Cardiac septum (tissue), 1 donor: ENCODE measurements at regions not wholly inside any gene's neighbourhood (a gene's known extent, or its start where the extent isn't known, plus 50 kb on each side); places are given as distances from the start of the nearest gene placed in this dataset.

ENCODE experiments used
- DNase-seq: peaks from one replicate; pipeline ENCODE4 v3.0.0-alpha.2; 2020; ENCODE audit warnings: low spot score
- intact Hi-C: fragments of 100-400 bp; cut with DNase I; formaldehyde crosslinking; loops from one replicate; pipeline ENCODE4 v1.14.0; 2022
- donor health status: DM: no; HTN: no; CAD: no.

GRCh38 chr10:114764656-114765055 lies 56.9 kb upstream of the FHIP2A start:
- intact Hi-C loops = loop anchor here (5.0 kb wide), 2 partner anchors 42 to 212 kb away; no protein-coding TSS in a partner anchor
- DNase-seq = no peak

DNA sequence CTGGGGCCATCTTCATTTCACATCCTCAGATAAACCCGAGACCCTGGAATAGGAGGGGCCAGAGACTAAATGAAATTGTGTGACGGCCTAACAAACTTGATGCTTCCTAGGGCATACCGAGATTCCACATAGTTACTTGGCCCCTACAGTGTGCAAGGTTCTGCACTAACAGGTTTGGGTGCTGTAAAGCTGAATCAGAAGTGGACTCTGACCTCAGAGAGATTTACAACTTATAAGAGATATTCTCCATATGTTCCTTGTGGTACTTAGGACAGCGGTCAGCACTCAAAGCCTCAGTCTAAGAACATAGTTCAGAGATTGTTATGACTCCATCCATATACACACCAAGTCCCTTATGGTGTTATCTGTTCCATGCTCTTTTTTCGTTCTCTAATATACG lies 55.1 kb upstream of the FHIP2A start:
- intact Hi-C loops = loop anchor here (5.0 kb wide), 2 partner anchors 44 to 214 kb away; no protein-coding TSS in a partner anchor
- no peak for DNase-seq

GRCh38 chr10:114767101-114767985 lies 54.2 kb upstream of the FHIP2A start:
- DNase-seq = peak; percentile 79
- intact Hi-C loops = loop anchor here (5.0 kb wide), 2 partner anchors 45 to 215 kb away; no protein-coding TSS in a partner anchor

DNA sequence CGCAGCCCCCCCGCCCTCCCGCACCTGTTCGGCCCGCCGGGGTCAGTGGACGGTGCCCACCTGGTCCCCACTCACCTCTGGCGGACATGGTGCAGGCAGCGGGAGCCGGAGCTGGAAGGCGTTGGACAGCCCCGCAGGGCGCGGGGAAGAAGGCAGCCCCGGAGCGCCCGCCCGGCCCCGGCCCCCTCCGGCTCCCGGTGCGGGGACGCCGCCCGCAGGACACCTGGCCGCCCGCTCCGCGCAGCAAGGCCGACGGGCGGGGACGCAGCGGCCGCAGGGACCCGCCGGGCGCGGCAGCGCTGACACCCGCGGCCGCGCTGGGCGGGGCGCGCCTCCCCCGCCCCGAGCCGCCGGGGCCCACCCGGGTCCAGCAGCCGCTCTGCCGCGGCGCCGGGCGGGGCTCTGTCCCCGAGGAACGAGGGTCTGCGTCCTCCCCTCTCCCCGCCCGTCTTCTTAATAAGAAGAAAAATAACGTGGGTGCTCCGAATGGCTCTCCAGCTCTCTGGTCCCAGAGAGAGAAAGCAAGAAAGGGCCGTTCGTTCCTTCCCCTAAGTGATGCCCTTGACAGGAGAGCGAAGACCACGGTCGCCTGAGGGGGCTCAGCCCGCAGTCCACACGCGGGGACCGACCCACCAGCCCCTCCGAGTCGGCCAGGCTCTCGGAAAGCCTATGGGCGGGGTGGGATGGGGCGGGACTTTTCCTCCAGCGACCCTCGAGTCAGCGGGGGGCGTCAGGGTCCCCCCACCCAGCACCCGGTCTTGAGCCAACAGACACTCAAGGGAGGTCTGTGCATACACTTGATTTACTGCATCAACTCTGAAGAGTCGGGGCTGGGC lies 53.4 kb upstream of the FHIP2A start:
- no peak for DNase-seq

DNA sequence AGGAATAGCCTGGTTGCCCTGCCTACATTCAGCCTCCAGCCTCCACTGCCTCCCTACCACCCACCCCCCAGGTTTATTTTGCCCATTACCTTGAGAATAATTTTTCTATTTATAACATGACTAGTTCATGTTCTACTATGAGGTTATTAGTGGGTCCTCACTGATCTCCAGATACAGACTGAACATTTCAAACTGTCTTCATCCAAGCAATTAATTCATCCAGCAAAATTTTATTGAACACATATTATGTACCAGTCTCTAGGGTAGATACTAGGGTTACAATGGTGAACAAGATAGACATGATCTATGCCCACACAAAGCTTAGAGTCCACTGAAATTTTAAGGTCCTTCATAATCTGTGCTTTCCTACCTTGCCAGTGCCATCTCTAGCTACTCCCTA lies 51.6 kb upstream of the FHIP2A start:
- intact Hi-C loops = no loop called here
- DNase-seq = no peak

More for the DNA sequence above, 53.4 kb upstream of the FHIP2A start:
- intact Hi-C loops = loop anchor here (5.0 kb wide), 2 partner anchors 46 to 216 kb away; no protein-coding TSS in a partner anchor

- DNase-seq = no peak
- intact Hi-C loops = no loop called here
Observed at GRCh38 chr10:114771157-114771556, 50.4 kb upstream of the FHIP2A start.

GRCh38 chr10:114771749-114772148 lies 49.8 kb upstream of the FHIP2A start:
- intact Hi-C loops = no loop called here

More at GRCh38 chr10:114771749-114772148, 49.8 kb upstream of the FHIP2A start:
- DNase-seq = no peak
